K562 (cell line): ENCODE measurements at regions not wholly inside any gene's neighbourhood (a gene's known extent, or its start where the extent isn't known, plus 50 kb on each side); places are given as distances from the start of the nearest gene placed in this dataset.

ENCODE experiments used
- ATAC-seq: fragments of 200-7000 bp; cut with Tn5 transposase; 3 replicates; pipeline ENCODE4 v1.9.1; 2020; ENCODE audit warnings: moderate library complexity
- BruUV-seq: library from RNA; stranded (reverse); fragments of 400-500 nt; replicated peaks from 2 replicates; lab custom pipeline; 2021; lab: Mats Ljungman, UMichigan
- CTCF ChIA-PET: fragments of 300-600 bp; formaldehyde crosslinking; extraction: SDS; loops from one replicate; lab custom pipeline; 2021; ENCODE audit warnings: low intra/inter-chr PET ratio; lab: Yijun Ruan, JAX
- POLR2A ChIA-PET: fragments of 300-600, 350-650 bp; sonication (Branson Sonifier 250); formaldehyde crosslinking; extraction: SDS; loops from one replicate; lab custom pipeline; 2021; ENCODE audit warnings: antibody characterized with exemption, inconsistent platforms; lab: Yijun Ruan, JAX
- DNase-seq, 4 experiments: peaks; one replicate each; pipeline versions ENCODE4 v3.0.0 to v3.0.0-alpha.2; 2011 to 2018; ENCODE audit warnings: low spot score in 3 of 4, mixed read lengths in 3 of 4; ENCODE audit errors: extremely low read depth in 1 of 4
- FAIRE-seq: peaks from 2 replicates; lab custom pipeline; 2011; peaks lifted over from hg19 to GRCh38; lab: Jason Lieb, UNC
- H2AFZ ChIP-seq: 2 replicates; pipeline ENCODE4 v1.6.0; 2011; ENCODE audit warnings: low read depth, low read length, control low read depth, inconsistent platforms
- H3K27ac ChIP-seq: fragments of 200-600 bp; 3 replicates; pipeline ENCODE4 v1.8.0; 2011; ENCODE audit warnings: low read depth, mild to moderate bottlenecking, control low read depth, inconsistent platforms, low read length, moderate library complexity, mixed read lengths; ENCODE audit errors: extremely low read depth
- H3K27me3 ChIP-seq, 2 experiments: fragments of 300-600 bp in 1 of 2; 2 replicates in 1 of 2; 3 replicates in 1 of 2; pipeline versions ENCODE4 v1.6.0 to v1.8.0; 2011; ENCODE audit warnings: inconsistent platforms in 2 of 2, low read length in 2 of 2, mild to moderate bottlenecking in 1 of 2, mixed read lengths in 1 of 2, moderate library complexity in 1 of 2; ENCODE audit not compliant: control insufficient read depth in 2 of 2, insufficient read depth in 2 of 2
- H3K36me3 ChIP-seq: fragments of 300-600 bp; 3 replicates; pipeline ENCODE4 v1.8.0; 2011; ENCODE audit warnings: mild to moderate bottlenecking, low read length, inconsistent platforms; ENCODE audit not compliant: control insufficient read depth, insufficient read depth
- H3K4me1 ChIP-seq, 2 experiments: fragments of 200-600 bp in 1 of 2; replicated peaks in 1 of 2; 2 replicates in 1 of 2; 3 replicates in 1 of 2; pipeline versions ENCODE4 v1.5.1 to v1.8.0; 2011; ENCODE audit warnings: inconsistent platforms in 2 of 2, low read length in 2 of 2, mild to moderate bottlenecking in 1 of 2, mixed read lengths in 1 of 2, moderate library complexity in 1 of 2; ENCODE audit not compliant: control insufficient read depth in 2 of 2, insufficient read depth in 2 of 2
- H3K4me2 ChIP-seq: 2 replicates; pipeline ENCODE4 v1.6.1; 2011; ENCODE audit warnings: low read length, control low read depth, inconsistent platforms, mixed read lengths; ENCODE audit not compliant: insufficient read depth
- H3K4me3 ChIP-seq: fragments of 200-600 bp; sonication (generic), shearing (Covaris generic); 2 replicates; pipeline ENCODE4 v1.5.1; 2016; ENCODE audit warnings: control low read depth, inconsistent platforms
- H3K79me2 ChIP-seq: fragments of 200-600 bp; 3 replicates; pipeline ENCODE4 v1.8.0; 2011; ENCODE audit warnings: low read length, inconsistent platforms; ENCODE audit not compliant: control insufficient read depth, insufficient read depth
- H3K9ac ChIP-seq, 2 experiments: 2 replicates each; pipeline versions ENCODE4 v1.6.0 to v1.6.1; 2011; ENCODE audit warnings: low read depth in 2 of 2, low read length in 2 of 2, control low read depth in 1 of 2, inconsistent platforms in 1 of 2, mild to moderate bottlenecking in 1 of 2, mixed read lengths in 1 of 2; ENCODE audit not compliant: insufficient read depth in 1 of 2
- H3K9me1 ChIP-seq: one replicate; pipeline ENCODE4 v1.6.0; 2011; ENCODE audit warnings: inconsistent platforms, mild to moderate bottlenecking, low read length, moderate library complexity; ENCODE audit not compliant: control insufficient read depth, insufficient read depth
- H3K9me3 ChIP-seq: replicated peaks from 2 replicates; pipeline ENCODE4 v1.5.1; 2011; ENCODE audit warnings: low read depth, low read length, inconsistent platforms; ENCODE audit not compliant: control insufficient read depth, insufficient read depth
- H4K20me1 ChIP-seq: replicated peaks from 2 replicates; pipeline ENCODE4 v1.6.1; 2011; ENCODE audit warnings: low read length, inconsistent platforms, mixed read lengths; ENCODE audit not compliant: control insufficient read depth, insufficient read depth
- ARID3B ChIP-seq: fragments of 250-450 bp; sonication (Bioruptor Pico); IDR thresholded peaks from 2 replicates; pipeline ENCODE4 v1.4.0; 2020; ENCODE audit warnings: borderline replicate concordance
- E2F3 ChIP-seq: fragments of 250-450 bp; sonication (Bioruptor Pico); IDR thresholded peaks from 2 replicates; pipeline ENCODE4 v1.4.0; 2020; ENCODE audit warnings: mild to moderate bottlenecking
- E2F5 ChIP-seq: sonication (generic); formaldehyde crosslinking; IDR thresholded peaks from 2 replicates; pipeline ENCODE4 v1.8.0; 2022; ENCODE audit warnings: mild to moderate bottlenecking, missing genetic modification reagents
- EP400 ChIP-seq: fragments of 450-650 bp; IDR thresholded peaks from 2 replicates; pipeline ENCODE4 v1.6.1; 2017; ENCODE audit warnings: antibody characterized with exemption, mild to moderate bottlenecking, moderate library complexity
- ETV6 ChIP-seq, 3 experiments: fragments of 150-350 bp in 1 of 3; sonication (generic) in 1 of 3; formaldehyde crosslinking in 1 of 3; IDR thresholded peaks; 2 replicates each; pipeline versions ENCODE4 v1.6.1 to v1.8.0; 2014 to 2022; ENCODE audit warnings: borderline replicate concordance in 2 of 3, low read depth in 2 of 3, antibody characterized with exemption in 1 of 3, low read length in 1 of 3, mild to moderate bottlenecking in 1 of 3, missing genetic modification reagents in 1 of 3
- GATA2 ChIP-seq: sonication (generic); formaldehyde crosslinking; IDR thresholded peaks from 2 replicates; pipeline ENCODE4 v1.4.0; 2020; ENCODE audit warnings: mild to moderate bottlenecking, missing genetic modification reagents
- KLF1 ChIP-seq: fragments of 450-650 bp; IDR thresholded peaks from 2 replicates; pipeline ENCODE4 v1.6.1; 2016; ENCODE audit warnings: missing genetic modification characterization, missing compliant biosample characterization
- MCM3 ChIP-seq: fragments of 450-650 bp; IDR thresholded peaks from 2 replicates; pipeline ENCODE4 v1.6.1; 2016
- POLR2G ChIP-seq: fragments of 200-400 bp; formaldehyde crosslinking; IDR thresholded peaks from 2 replicates; pipeline ENCODE4 v1.6.1; 2017; ENCODE audit warnings: low read depth, mild to moderate bottlenecking, antibody characterized with exemption, low read length, moderate library complexity
- PYGO2 ChIP-seq: fragments of 450-650 bp; IDR thresholded peaks from 2 replicates; pipeline ENCODE4 v1.6.1; 2016; ENCODE audit warnings: mild to moderate bottlenecking, missing genetic modification characterization, moderate library complexity, missing compliant biosample characterization
- RBM25 ChIP-seq: fragments of 200-400 bp; formaldehyde crosslinking; IDR thresholded peaks from 2 replicates; pipeline ENCODE4 v1.6.1; 2018; ENCODE audit warnings: low read length, low read depth, moderate library complexity; ENCODE audit not compliant: severe bottlenecking
- SREBF1 ChIP-seq: fragments of 150-350 bp; IDR thresholded peaks from 2 replicates; pipeline ENCODE4 v1.6.1; 2014; ENCODE audit warnings: antibody characterized with exemption, low read depth, low read length, borderline replicate concordance
- UBTF ChIP-seq, 2 experiments: IDR thresholded peaks; 2 replicates each; pipeline ENCODE4 v1.6.1; 2012; ENCODE audit warnings: improper control_type of control experiment in 2 of 2, low read depth in 2 of 2, low read length in 2 of 2, borderline replicate concordance in 1 of 2
- XRCC5 ChIP-seq: fragments of 200-400 bp; formaldehyde crosslinking; IDR thresholded peaks from 2 replicates; pipeline ENCODE4 v1.6.1; 2017; ENCODE audit warnings: low read depth, mild to moderate bottlenecking, low read length
- ZNF408 ChIP-seq: fragments of 250-450 bp; sonication (Bioruptor Pico); IDR thresholded peaks from 2 replicates; pipeline ENCODE4 v1.4.0; 2020; ENCODE audit warnings: low read depth, mild to moderate bottlenecking, moderate library complexity
- ZSCAN32 ChIP-seq: fragments of 450-650 bp; formaldehyde crosslinking; IDR thresholded peaks from 2 replicates; pipeline ENCODE4 v1.4.0; 2020; ENCODE audit warnings: mild to moderate bottlenecking, moderate library complexity
- WGBS: fragments of 100-300 bp; shearing (Covaris generic); methylation state at CpG from one replicate; pipeline ENCODE4 v1.1.6; 2016; ENCODE audit warnings: low coverage, mixed read lengths; ENCODE audit not compliant: insufficient coverage; ENCODE audit errors: missing lambda C conversion rate; 5-methylcytosine and 5-hydroxymethylcytosine counted together
- in situ Hi-C: fragments of 300-500 bp; cut with MboI; formaldehyde crosslinking; loops from 4 replicates; pipeline ENCODE4 v1.15.0; 2018; ENCODE audit warnings: inconsistent platforms, mixed read lengths
- intact Hi-C: fragments of 100-400 bp; cut with micrococcal nuclease; formaldehyde crosslinking; loops from 2 replicates; pipeline ENCODE4 v1.14.2; 2022

- Histone ChIP-seq H3K9me1 (no peaks in the 10 kb centered on the region), H3K36me3 (no peaks in the 10 kb centered on the region), H4K20me1 (no peaks in the 10 kb centered on the region), H2AFZ (no peak overlapping the region), H3K9ac (no peak overlapping the region), H3K27ac (no peak overlapping the region), H3K4me3 (no peak overlapping the region), H3K4me1 (no peaks in the 10 kb centered on the region; a peak in 1 of 5 replicates), H3K27me3 (peaks cover 6 to 28% of the 10 kb centered on the region in 2 experiments), H3K4me2 (no peak overlapping the region), H3K9me3 (no peaks in the 10 kb centered on the region), H3K79me2 (no peaks in the 10 kb centered on the region)
- in situ Hi-C loops (no loop called here), intact Hi-C loops (no loop called here)
- no TSS peak for BruUV-seq
- POLR2A ChIA-PET, result interaction anchor here (0.6 kb wide), 1 partner anchor 12 kb away, joined by 3 read pairs; no protein-coding TSS in a partner anchor
- no peak for DNase-seq
- WGBS, result under 1% methylated on average over 8 of the region's 8 CpGs
- CTCF ChIA-PET, result interaction anchor here (0.6 kb wide), 2 partner anchors 233 to 436 kb away, joined by 3 to 5 read pairs; no protein-coding TSS in a partner anchor
- no peak for ATAC-seq
- FAIRE-seq, result no peak
- TF ChIP-seq POLR2G (no peak), GATA2 (CRISPR knock-in tag) (no peak), MCM3 (no peak), XRCC5 (no peak), ZSCAN32 (CRISPR knock-in tag) (no peak), EP400 (no peak), SREBF1 (no peak), ARID3B (CRISPR knock-in tag) (no peak), E2F5 (CRISPR knock-in tag) (no peak), RBM25 (no peak), PYGO2 (tag) (no peak), UBTF (IDR thresholded peaks at IDR 0.05; ENCODE audit: borderline replicate concordance in 1 of 2, low read depth in 2 of 2, low read length in 2 of 2) (no peak), KLF1 (tag) (no peak), E2F3 (CRISPR knock-in tag) (no peak), ZNF408 (CRISPR knock-in tag) (no peak), ETV6 (IDR thresholded peaks at IDR 0.05; ENCODE audit: borderline replicate concordance in 1 of 2, low read depth in 2 of 2, low read length in 1 of 2) (no peak), ETV6 (CRISPR knock-in tag; IDR thresholded peaks at IDR 0.05; ENCODE audit: borderline replicate concordance) (no peak)
These were observed 232.2 kb downstream of the MYCN start for GRCh38 chr2:16172324-16173175.
